ENCODE measurements at regions not wholly inside any gene's neighbourhood (a gene's known extent, or its start where the extent isn't known, plus 50 kb on each side); places are given as distances from the start of the nearest gene placed in this dataset.
A peak's percentile ranks its signal among the peaks of the same experiment; 100 is the strongest.

GRCh38 chr1:57901208-57901919 lies 477.5 kb upstream of the DAB1 start:
- DNase-seq, result no peak

GRCh38 chr1:57898531-57898930 lies 474.7 kb upstream of the DAB1 start:
- DNase-seq, result no peak

GRCh38 chr1:57897581-57897980 lies 473.7 kb upstream of the DAB1 start:
- DNase-seq, result no peak

GRCh38 chr1:57894315-57894714 lies 470.5 kb upstream of the DAB1 start:
- no peak for DNase-seq

GRCh38 chr1:57889676-57890320 lies 465.9 kb upstream of the DAB1 start:
- no peak for DNase-seq

GRCh38 chr1:57887964-57888491 lies 464.2 kb upstream of the DAB1 start:
- DNase-seq, result no peak

- no peak for DNase-seq
Measured at GRCh38 chr1:57886376-57886775, 462.5 kb upstream of the DAB1 start.

GRCh38 chr1:57883642-57883995 lies 459.8 kb upstream of the DAB1 start:
- DNase-seq, result no peak

- no peak for DNase-seq
Measured at GRCh38 chr1:57882934-57883641, 459.2 kb upstream of the DAB1 start.

GRCh38 chr1:57882072-57882471 lies 458.2 kb upstream of the DAB1 start:
- no peak for DNase-seq

- no peak for DNase-seq
Measured at GRCh38 chr1:57881639-57882038, 457.8 kb upstream of the DAB1 start.

GRCh38 chr1:57879700-57880099 lies 455.8 kb upstream of the DAB1 start:
- DNase-seq, result no peak

- DNase-seq, result no peak
Measured at GRCh38 chr1:57874418-57874877, 450.6 kb upstream of the DAB1 start.

- DNase-seq, result no peak
Measured at GRCh38 chr1:57872913-57873312, 449.1 kb upstream of the DAB1 start.

- DNase-seq, result no peak
Measured at GRCh38 chr1:57868908-57869307, 445.0 kb upstream of the DAB1 start.

GRCh38 chr1:57868239-57868638 lies 444.4 kb upstream of the DAB1 start:
- DNase-seq, result no peak

- DNase-seq, result no peak
Measured at GRCh38 chr1:57866998-57867397, 443.1 kb upstream of the DAB1 start.

- DNase-seq, result no peak
Measured at GRCh38 chr1:57860931-57861565, 437.2 kb upstream of the DAB1 start.

- no peak for DNase-seq
Measured at GRCh38 chr1:57860325-57860724, 436.5 kb upstream of the DAB1 start.

- no peak for DNase-seq
Measured at GRCh38 chr1:57858740-57859139, 434.9 kb upstream of the DAB1 start.

GRCh38 chr1:57857809-57858208 lies 433.9 kb upstream of the DAB1 start:
- DNase-seq, result peak in 1 of 3 donors; percentile 0

GRCh38 chr1:57854436-57854835 lies 430.6 kb upstream of the DAB1 start:
- no peak for DNase-seq

GRCh38 chr1:57850176-57850940 lies 426.5 kb upstream of the DAB1 start:
- DNase-seq, result no peak

Measured in suppressor macrophage treated with lipopolysaccharide for 1 hour (primary cell).